ENCODE measurements at regions not wholly inside any gene's neighbourhood (a gene's known extent, or its start where the extent isn't known, plus 50 kb on each side); places are given as distances from the start of the nearest gene placed in this dataset.
"Not testable (repeated sequence)": the region's sequence is repeated elsewhere in the genome, so short reads cannot be mapped to it uniquely, and the experiment has no call there.

- DNase-seq (ENCODE audit: low spot score): peak; percentile 33
Observed at GRCh38 chr15:62857411-62857853, 185.1 kb upstream of the TPM1 start.

DNA sequence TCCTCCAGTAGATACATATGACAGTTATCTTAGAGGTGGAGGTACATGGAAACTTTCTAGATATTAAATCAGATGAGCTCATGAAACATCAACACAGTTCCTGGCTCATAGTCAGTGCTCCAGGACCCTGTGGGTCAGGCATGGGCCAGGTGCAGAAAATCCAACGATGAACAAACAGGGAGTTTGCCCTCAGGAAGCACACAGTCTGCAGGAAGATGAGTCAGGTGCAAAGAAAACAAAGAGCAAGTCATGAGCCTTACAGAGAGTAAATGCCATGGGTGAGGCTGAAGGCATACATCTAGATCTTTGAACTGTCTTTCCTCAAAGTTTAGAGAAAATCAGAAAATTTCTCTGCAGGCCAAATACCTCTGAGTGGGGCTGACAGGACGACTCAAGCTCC, 184.2 kb upstream of the TPM1 start:
- no peak for DNase-seq (ENCODE audit: low spot score)

DNA sequence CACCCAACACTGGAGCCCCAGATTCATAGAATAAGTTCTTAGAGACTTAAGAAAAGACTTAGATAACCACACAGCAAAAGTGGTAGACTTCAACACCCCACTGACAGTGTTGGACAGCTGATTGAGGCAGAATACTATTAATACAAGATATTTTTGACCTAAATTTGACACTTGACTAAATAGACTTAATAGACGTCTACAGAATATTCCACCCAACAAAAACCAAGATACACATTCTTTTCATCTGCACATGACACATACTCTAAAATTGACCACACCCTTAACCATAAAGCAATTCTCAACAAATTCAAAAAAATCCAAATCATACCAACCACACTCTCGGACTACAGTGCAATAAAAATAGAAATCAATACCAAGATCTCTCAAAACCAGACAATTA, 179.8 kb upstream of the TPM1 start:
- no peak for DNase-seq (ENCODE audit: low spot score)

DNA sequence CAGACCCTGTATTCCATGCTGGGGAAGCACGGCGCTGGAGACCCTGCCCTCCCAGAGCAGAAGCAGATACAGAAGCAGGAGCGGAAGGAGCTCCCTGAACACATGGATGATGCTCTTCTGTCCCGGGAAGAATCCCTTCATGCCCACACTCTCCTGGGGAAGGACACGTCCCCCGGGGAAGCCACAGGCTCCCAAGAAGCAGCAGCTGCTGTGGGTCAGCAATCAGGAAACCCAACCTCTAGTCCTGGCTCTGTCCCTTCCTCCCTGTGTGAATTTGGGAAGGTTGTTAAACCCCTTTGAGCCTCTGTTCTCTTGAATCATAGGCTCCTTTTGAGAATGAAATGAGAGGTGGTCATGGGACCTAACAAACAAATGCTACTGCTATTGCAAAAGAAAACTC, 176.2 kb upstream of the TPM1 start:
- DNase-seq (ENCODE audit: low spot score): peak; percentile 11

DNA sequence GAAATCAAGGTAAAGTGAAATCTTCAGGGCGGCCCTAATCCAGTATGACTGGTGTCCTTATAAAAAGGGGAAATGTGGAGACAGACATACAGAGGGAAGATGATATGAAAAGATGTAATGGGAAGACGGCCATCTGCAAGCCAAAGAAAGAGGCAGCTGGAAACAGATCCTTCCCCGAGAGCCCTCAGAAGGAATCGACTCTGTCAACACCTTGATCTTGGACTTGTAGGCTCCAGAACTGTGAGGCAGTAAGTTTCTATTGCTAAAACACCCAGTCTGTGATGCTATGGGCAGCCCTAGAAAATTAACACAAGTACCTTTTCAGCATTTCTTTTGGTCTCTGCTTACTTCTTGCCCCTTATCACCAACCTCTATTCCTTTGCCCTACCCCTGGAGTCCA, 174.7 kb upstream of the TPM1 start:
- peak; percentile 36 for DNase-seq (ENCODE audit: low spot score)

GRCh38 chr15:62868507-62868906, 174.0 kb upstream of the TPM1 start:
- peak; percentile 42 for DNase-seq (ENCODE audit: low spot score)

GRCh38 chr15:62869116-62869515, 173.4 kb upstream of the TPM1 start:
- no peak for DNase-seq (ENCODE audit: low spot score)

DNA sequence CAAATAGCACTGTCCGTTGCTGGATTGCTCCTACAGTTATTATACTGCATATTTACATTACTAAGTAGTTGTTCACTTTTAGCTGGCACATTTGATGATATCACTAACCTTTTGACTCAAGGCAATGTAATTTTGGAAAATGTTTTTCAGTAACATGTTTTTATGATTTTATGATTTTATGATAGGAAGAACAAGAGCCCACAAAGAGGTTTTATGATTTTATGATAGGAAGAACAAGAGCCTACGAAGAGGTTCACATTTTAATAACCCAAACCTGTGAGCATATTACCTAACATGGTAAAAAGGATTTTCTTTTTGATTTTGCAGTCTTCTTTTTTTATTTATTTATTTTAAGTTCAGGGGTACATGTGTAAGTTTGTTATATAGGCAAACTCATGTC, 172.3 kb upstream of the TPM1 start:
- no peak for DNase-seq (ENCODE audit: low spot score)

DNA sequence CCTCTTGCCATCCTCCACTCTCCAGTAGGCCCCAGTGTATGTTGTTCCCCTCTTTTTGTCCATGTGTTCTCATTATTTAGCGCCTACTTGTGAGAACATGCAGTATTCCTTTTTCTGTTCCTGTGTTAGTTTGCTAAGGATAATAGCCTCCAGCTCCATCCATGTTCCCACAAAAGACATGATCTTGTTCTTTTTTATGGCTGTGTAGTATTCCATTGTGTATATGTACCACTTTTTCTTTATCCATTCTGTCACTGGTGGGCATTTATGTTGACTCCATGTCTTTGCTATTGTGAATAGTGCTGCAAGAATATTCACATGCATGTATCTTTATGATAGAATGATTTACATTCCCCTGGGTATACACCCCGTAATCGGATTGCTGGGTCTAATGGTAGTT, 171.8 kb upstream of the TPM1 start:
- DNase-seq (ENCODE audit: low spot score): not testable (repeated sequence)

DNA sequence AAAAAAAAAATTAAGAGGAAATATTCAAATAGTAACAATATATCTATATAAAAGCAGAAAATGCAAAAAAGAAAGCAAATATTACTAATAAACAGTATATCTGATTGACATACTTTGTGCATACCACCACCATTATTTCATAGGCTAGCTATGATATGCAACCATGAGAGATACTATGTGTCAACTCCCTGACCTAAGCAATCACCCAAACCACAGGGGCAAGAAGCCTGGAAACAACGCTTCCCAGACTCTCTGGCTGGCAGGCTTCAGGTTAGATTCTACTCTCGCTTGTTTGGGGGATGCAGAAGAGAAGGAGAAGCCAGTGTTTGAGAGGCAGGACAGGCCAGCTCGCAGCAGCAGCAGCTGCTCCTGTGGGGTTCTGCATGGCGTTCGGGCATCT, 169.3 kb upstream of the TPM1 start:
- DNase-seq (ENCODE audit: low spot score): no peak

- DNase-seq (ENCODE audit: low spot score): no peak
Observed at GRCh38 chr15:62874064-62874463, 168.5 kb upstream of the TPM1 start.

GRCh38 chr15:62874959-62875625, 167.5 kb upstream of the TPM1 start:
- no peak for DNase-seq (ENCODE audit: low spot score)

DNA sequence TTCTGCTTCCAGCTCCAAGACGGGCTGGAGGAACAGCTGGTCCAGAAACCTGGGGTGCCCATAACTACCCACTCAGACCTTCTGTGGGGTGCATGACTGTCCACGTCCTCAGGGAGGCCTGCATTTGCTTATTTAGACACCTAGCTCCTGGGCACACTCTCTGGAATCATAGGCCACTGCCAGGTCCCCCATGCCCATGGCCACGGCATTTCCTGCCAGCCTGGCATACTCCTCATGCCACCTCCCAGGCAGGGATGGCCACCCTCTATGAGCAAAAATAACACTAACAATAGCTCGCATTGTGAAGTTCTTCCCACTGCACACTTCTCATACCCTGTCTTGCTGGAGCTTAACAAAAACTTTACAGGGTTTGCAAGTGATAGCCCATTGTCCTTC, 166.9 kb upstream of the TPM1 start:
- no peak for DNase-seq (ENCODE audit: low spot score)

GRCh38 chr15:62877276-62877857, 165.2 kb upstream of the TPM1 start:
- DNase-seq (ENCODE audit: low spot score): peak; percentile 40

DNA sequence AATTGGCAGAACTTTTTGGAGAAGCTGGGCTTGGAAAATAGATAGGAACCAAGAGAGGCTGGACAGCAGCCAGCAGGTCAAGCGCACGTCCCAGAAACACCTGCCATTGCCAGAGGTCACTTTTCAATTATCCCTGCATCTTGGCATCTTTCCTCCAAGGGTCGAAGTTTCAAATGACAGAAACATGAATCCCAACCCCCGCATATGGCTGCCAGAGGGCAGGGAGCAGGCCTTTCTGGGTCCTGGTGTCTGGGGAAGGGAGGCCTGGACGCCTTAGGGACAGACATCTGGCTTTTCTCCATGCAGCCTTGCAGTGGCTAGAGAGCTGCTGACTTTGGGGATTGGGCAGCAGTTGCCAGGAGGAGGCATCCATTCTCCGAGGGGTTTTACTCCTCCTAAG, 164.5 kb upstream of the TPM1 start:
- no peak for DNase-seq (ENCODE audit: low spot score)

GRCh38 chr15:62879770-62880169, 162.8 kb upstream of the TPM1 start:
- peak; percentile 26 for DNase-seq (ENCODE audit: low spot score)

GRCh38 chr15:62880278-62880677, 162.3 kb upstream of the TPM1 start:
- no peak for DNase-seq (ENCODE audit: low spot score)

- no peak for DNase-seq (ENCODE audit: low spot score)
Observed at GRCh38 chr15:62881056-62881455, 161.5 kb upstream of the TPM1 start.

DNA sequence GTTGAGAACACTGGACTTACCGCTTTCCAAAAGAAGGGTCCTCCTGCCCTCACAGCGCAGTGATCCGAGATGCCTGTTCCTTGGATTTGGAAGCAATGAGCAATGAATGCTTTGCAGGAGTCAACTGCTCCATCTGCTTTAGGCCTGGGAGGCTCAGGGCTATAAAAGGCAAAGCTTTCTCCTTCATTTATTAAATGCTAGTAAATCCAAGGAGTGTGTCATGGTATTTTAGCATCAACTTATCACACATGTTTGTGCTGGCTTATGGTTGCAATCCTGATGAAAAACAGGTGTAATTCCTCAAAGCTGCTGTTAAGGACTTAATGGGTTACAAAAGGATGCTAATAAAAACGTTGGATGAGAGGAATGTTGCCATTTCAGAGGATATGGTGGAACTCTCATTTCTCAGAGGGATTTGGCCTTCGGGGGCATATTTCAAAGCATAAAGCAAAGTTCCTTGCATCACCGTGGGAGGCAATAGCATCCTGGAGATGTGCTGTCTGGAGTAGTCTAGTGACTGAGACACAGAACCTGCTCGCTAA, 158.5 kb upstream of the TPM1 start:
- DNase-seq (ENCODE audit: low spot score): no peak

- DNase-seq (ENCODE audit: low spot score): no peak
Observed at GRCh38 chr15:62886431-62887071, 156.0 kb upstream of the TPM1 start.

GRCh38 chr15:62887113-62887570, 155.4 kb upstream of the TPM1 start:
- peak; percentile 76 for DNase-seq (ENCODE audit: low spot score)

- DNase-seq (ENCODE audit: low spot score): no peak
Observed at GRCh38 chr15:62888623-62889022, 153.9 kb upstream of the TPM1 start.

DNA sequence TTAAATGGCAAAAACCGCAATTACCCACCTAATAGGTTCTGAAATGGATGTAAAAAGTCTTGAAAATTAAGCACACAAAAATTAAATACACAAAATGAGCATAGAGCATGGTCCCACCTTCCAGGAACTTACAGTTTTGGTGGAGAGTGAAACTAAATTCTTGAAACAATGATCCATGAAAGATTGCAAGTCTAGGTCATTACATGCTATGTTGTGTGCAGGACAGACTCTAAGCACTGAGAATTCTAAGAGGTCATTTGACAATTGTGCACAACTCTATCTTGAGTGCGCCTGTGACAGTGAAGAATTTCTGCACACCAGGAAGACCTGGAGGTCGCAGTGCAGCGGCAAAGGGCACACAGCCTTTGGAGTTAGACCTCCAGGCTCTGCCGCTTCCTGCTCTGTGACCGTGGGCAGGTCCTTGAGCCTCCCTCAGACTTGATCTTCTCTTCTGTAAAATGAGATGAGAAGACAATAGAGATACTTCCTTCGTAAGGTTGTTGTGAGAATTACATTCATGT, 153.3 kb upstream of the TPM1 start:
- DNase-seq (ENCODE audit: low spot score): no peak
